DND-41 (cell line): ENCODE measurements at regions not wholly inside any gene's neighbourhood (a gene's known extent, or its start where the extent isn't known, plus 50 kb on each side); places are given as distances from the start of the nearest gene placed in this dataset.

ENCODE experiments used
- ATAC-seq: fragments of 200-7000 bp; cut with Tn5 transposase; 3 replicates; pipeline ENCODE4 v1.9.1; 2021; ENCODE audit warnings: low read depth; ENCODE audit not compliant: insufficient read depth
- DNase-seq: peaks from one replicate; pipeline ENCODE4 v3.0.0-alpha.2; 2020
- H2AFZ ChIP-seq: 2 replicates; pipeline ENCODE4 v1.6.0; 2012; ENCODE audit warnings: low read depth, low read length
- H3K27ac ChIP-seq: 2 replicates; pipeline ENCODE4 v1.5.1; 2012; ENCODE audit warnings: low read length, inconsistent platforms
- H3K27me3 ChIP-seq: fragments of 200-600 bp; sonication (generic); 2 replicates; pipeline ENCODE4 v1.6.0; 2012; ENCODE audit warnings: low read length, mild to moderate bottlenecking, inconsistent platforms; ENCODE audit not compliant: insufficient read depth, poor library complexity
- H3K36me3 ChIP-seq: 2 replicates; pipeline ENCODE4 v1.5.1; 2012; ENCODE audit warnings: low read length, inconsistent platforms; ENCODE audit not compliant: insufficient read depth
- H3K4me1 ChIP-seq: 2 replicates; pipeline ENCODE4 v1.5.1; 2012; ENCODE audit warnings: mild to moderate bottlenecking, low read length; ENCODE audit not compliant: insufficient read depth
- H3K4me2 ChIP-seq: 2 replicates; pipeline ENCODE4 v1.6.0; 2012; ENCODE audit warnings: mild to moderate bottlenecking, moderate library complexity, low read length, inconsistent platforms; ENCODE audit not compliant: insufficient read depth
- H3K4me3 ChIP-seq, 2 experiments: fragments of 200-600 bp in 1 of 2; shearing (Covaris generic) in 1 of 2; 2 replicates each; pipeline ENCODE4 v1.5.1; 2012 to 2016; ENCODE audit warnings: inconsistent platforms in 2 of 2, low read length in 2 of 2, mild to moderate bottlenecking in 2 of 2, low read depth in 1 of 2, moderate library complexity in 1 of 2
- H3K79me2 ChIP-seq: 2 replicates; pipeline ENCODE4 v1.6.0; 2012; ENCODE audit warnings: low read length, inconsistent platforms; ENCODE audit not compliant: insufficient read depth
- H3K9ac ChIP-seq: 2 replicates; pipeline ENCODE4 v1.6.0; 2012; ENCODE audit warnings: low read depth, mild to moderate bottlenecking, inconsistent platforms, low read length, moderate library complexity
- H3K9me3 ChIP-seq: 2 replicates; pipeline ENCODE4 v1.5.1; 2012; ENCODE audit warnings: low read length, moderate library complexity, mild to moderate bottlenecking, inconsistent platforms; ENCODE audit not compliant: insufficient read depth, severe bottlenecking
- H4K20me1 ChIP-seq: 2 replicates; pipeline ENCODE4 v1.6.0; 2012; ENCODE audit warnings: low read length; ENCODE audit not compliant: insufficient read depth
- CTCF ChIP-seq: IDR thresholded peaks from 2 replicates; pipeline ENCODE4 v1.5.1; 2012; ENCODE audit warnings: borderline replicate concordance, low read length, moderate library complexity, mild to moderate bottlenecking; ENCODE audit not compliant: poor library complexity, severe bottlenecking; ENCODE audit errors: extremely low read depth
- EZH2 ChIP-seq: IDR thresholded peaks from 3 replicates; pipeline ENCODE4 v1.6.1; 2012; ENCODE audit warnings: borderline replicate concordance, low read depth, mild to moderate bottlenecking, moderate library complexity, low read length, inconsistent platforms; ENCODE audit not compliant: severe bottlenecking

GRCh38 chr5:67317603-67318002 is 121.0 kb upstream of the CD180 start:
- Histone ChIP-seq H2AFZ (no peak overlapping the region), H3K27ac (no peak overlapping the region), H3K9ac (no peak overlapping the region), H3K79me2 (no peaks in the 10 kb centered on the region), H3K4me1 (no peaks in the 10 kb centered on the region), H3K27me3 (no peaks in the 10 kb centered on the region), H3K36me3 (no peaks in the 10 kb centered on the region), H3K9me3 (peaks cover 2% of the 10 kb centered on the region), H4K20me1 (no peaks in the 10 kb centered on the region), H3K4me2 (no peak overlapping the region), H3K4me3 (no peak overlapping the region)
- TF ChIP-seq EZH2, result no peak
- TF ChIP-seq CTCF, result no peak
- DNase-seq, result no peak
- no peak for ATAC-seq

- no peak for TF ChIP-seq CTCF
- TF ChIP-seq EZH2, result no peak
- Histone ChIP-seq H3K9me3 (peaks cover 2% of the 10 kb centered on the region), H4K20me1 (no peaks in the 10 kb centered on the region), H3K4me3 (no peak overlapping the region), H3K36me3 (no peaks in the 10 kb centered on the region), H3K4me2 (no peak overlapping the region), H3K27me3 (no peaks in the 10 kb centered on the region), H2AFZ (no peak overlapping the region), H3K9ac (no peak overlapping the region), H3K27ac (no peak overlapping the region), H3K4me1 (no peaks in the 10 kb centered on the region), H3K79me2 (no peaks in the 10 kb centered on the region)
- ATAC-seq (no peak), DNase-seq (no peak)
Observed at GRCh38 chr5:67316695-67317094, 120.1 kb upstream of the CD180 start.

GRCh38 chr5:67315082-67315989 is 118.7 kb upstream of the CD180 start:
- H4K20me1 ChIP-seq, result no peaks in the 10 kb centered on the region
- no peak overlapping the region for H3K27ac ChIP-seq
- H3K4me1 ChIP-seq, result no peaks in the 10 kb centered on the region
- no peak overlapping the region; the same call in 1 of the 2 replicates for H2AFZ ChIP-seq
- no peak overlapping the region for H3K4me3 ChIP-seq
- H3K4me2 ChIP-seq, result no peak overlapping the region
- no peaks in the 10 kb centered on the region for H3K79me2 ChIP-seq
- H3K36me3 ChIP-seq, result no peaks in the 10 kb centered on the region
- peak; percentile 20 for TF ChIP-seq CTCF
- TF ChIP-seq EZH2, result no peak
- H3K9ac ChIP-seq, result no peak overlapping the region
- H3K9me3 ChIP-seq, result peaks cover 2% of the 10 kb centered on the region
- ATAC-seq (no peak), DNase-seq (no peak)
- H3K27me3 ChIP-seq, result no peaks in the 10 kb centered on the region
